GM19452 (cell line): ENCODE measurements at regions not wholly inside any gene's neighbourhood (a gene's known extent, or its start where the extent isn't known, plus 50 kb on each side); places are given as distances from the start of the nearest gene placed in this dataset.

Experiments used
- ATAC-seq: cut with Tn5 transposase; IDR thresholded peaks from one replicate; pipeline ENCODE4 v1.9.1; 2021; ENCODE audit not compliant: unreplicated experiment

DNA sequence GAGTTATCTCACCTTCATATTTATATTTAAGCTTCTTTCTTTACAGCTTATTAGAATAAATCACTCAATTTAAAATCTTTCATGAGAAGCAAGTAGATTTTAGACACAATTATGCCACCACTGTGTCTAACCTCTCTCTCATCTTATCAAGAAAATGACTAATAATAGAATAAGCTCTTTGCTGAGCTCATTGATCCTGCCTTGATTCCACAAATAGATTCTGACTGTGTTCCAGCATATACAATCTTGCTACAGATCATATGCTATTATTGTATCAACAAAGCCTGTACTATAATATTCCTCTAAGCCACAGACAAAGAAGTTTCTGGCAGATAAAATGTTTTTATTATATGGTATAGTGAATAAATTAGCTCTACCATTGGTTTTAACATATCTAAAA, 168.7 kb upstream of the GULP1 start:
- no peak for ATAC-seq

DNA sequence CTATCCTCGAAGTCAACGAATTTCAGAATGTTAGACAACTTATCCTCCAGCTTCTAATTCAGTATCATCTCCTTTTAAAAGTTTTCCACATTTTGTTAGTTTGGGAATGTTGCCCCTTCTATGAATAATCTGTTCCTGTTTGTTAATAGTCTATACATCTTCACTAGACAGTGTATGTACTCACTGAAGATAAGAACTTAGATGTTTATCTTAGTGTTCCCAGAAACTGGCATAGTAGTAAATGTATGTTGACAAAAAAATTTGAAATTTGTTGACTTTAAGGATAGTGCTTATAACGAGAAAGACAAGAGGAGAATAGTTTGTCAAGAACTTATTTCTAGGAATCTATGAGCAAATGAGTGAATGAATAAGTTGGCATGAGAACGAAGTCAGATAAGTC, 162.0 kb upstream of the GULP1 start:
- no peak for ATAC-seq

DNA sequence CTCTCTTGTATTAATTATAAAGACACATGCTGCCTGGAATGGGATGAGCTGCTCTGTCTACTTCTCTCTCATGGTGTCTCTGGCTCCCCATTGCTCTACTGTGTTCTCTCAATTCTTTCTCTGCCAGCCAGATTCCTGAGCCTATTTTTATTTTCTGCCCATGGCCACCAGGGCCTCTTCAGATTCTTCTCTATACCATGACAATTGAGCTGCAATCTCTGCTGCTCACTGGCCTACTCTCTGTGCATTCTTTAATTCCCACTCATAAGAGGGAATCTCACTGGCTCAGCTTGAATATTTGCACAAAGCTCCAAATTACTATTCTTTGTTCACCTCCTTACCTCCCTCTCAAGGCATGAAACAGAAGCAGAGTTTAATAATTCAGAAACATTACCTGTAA, 161.4 kb upstream of the GULP1 start:
- no peak for ATAC-seq

DNA sequence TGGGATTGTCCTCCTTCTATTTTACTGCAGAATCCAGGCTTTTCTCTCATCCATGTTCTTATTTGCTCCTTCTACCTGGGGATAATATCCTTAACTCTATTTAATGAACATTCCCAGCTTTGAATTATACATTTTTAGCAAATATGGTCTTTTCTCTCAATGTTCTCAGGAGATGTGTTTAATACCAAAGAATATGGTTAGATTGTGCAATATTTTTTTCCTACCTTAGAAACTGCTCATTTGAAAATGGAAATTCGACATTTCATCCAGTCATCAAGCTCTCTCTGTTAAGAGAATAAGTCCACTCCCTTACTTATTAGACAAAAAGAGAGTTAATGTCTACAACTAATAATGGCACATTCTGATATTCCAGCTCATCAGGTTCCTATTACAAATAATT, 160.4 kb upstream of the GULP1 start:
- no peak for ATAC-seq

- no peak for ATAC-seq
Observed at GRCh38 chr2:188132385-188132784, 159.3 kb upstream of the GULP1 start.

DNA sequence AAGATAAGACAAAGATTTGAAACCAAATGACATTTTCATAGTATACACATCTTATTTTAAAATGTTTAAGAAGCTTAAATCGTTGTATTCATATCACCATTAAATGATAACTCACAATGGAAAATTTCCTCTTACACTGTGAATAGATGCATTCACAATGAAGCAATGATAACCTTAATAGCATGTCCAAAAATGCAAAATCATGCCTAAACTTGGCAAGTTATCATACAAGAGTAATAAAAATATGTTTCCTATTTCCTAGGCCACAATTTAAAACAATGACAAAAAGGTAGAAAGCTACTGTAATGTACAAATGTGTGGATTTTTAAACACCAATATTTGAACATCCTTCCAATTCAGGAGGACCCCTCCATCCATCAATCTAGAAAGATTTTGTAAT, 157.4 kb upstream of the GULP1 start:
- ATAC-seq: no peak

- ATAC-seq: no peak
Observed at GRCh38 chr2:188138313-188138712, 153.4 kb upstream of the GULP1 start.

GRCh38 chr2:188142088-188142487, 149.6 kb upstream of the GULP1 start:
- no peak for ATAC-seq

DNA sequence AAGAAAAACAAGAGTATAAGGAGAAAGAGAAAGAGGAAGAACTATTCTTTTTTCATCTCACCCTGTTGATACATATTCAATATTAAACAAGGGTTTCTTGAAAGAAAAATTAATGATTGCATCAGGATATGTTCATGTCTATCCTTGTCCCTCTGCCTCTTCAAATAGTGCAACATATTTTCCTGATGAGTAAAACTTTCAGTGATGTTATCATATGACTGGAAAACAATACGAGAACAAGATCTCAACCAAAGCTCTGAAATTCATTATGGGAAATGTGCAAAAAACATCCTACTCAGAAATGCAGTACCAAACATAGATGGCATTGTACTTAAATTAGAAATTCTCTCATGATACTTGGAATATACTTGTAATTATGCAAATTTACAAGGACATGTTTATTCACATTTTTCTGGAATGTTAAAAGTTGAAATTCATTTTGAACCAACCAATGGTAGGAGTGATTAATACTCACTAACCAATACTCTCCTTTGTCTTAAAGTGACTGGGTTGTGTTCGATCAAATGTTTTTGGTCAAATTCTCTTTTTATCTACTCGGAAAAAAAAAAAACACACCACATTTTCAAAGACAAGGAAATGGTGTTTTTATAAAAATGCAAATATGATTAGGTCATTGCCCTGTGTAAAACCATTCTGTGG, 148.9 kb upstream of the GULP1 start:
- no peak for ATAC-seq

DNA sequence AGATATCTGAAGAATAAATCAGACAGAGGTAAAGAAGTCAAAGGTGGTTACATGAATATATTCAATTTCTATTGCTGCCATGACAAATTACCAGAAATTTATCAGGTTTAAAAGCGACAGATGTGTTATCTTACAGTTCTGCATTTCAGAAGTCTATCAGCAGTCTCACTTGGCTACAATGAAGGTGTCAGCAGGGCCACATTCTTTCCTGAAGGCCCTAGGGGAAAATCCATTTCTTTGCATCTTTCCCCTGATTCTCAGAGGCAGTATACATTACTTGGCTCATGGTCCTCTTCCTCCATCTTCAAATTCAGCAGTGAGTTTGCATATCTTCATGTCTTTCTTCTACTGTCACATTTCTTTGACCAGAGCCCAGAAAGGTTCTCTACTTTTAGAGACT, 145.8 kb upstream of the GULP1 start:
- ATAC-seq: no peak

DNA sequence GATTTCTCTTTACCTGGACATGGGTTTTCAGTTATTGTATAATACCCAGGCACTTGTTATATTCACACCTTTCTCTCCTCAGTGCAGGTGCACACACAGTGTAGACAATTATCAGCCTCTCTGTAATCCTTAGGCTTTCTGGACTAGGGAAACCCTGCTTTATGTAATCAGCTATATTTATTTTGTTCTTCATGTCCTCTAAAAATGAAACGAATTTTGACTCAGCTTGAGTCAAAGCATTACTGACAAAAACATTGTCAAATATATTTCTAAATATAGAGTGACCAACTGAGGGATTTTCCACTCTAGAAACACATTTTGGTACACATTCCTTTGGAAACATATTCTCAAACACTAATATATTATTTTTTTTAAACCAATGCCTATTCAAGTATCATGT, 144.8 kb upstream of the GULP1 start:
- ATAC-seq: no peak

- ATAC-seq: no peak
Observed at GRCh38 chr2:188151670-188152069, 140.0 kb upstream of the GULP1 start.

- ATAC-seq: no peak
Observed at GRCh38 chr2:188158337-188159100, 133.2 kb upstream of the GULP1 start.

GRCh38 chr2:188159484-188159883, 132.2 kb upstream of the GULP1 start:
- no peak for ATAC-seq

DNA sequence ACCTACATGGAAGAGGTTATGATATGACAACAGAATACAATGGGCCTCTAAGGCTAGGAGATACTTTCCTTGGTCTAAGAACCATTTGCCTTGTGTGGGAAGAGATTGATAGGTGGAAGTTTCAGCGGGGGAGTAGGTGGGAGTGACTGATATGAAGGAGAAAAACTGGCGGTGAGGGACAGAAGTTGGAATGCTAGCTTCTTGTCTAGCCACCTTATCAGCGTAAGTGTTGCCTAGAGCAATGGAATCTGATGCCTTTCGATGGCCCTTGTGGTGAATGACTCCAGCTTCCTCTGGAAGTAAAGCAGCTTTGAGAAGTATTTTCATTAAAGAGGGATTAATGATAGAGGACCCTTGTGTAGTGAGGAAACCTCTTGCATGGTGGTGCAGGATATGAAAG, 121.3 kb upstream of the GULP1 start:
- no peak for ATAC-seq

DNA sequence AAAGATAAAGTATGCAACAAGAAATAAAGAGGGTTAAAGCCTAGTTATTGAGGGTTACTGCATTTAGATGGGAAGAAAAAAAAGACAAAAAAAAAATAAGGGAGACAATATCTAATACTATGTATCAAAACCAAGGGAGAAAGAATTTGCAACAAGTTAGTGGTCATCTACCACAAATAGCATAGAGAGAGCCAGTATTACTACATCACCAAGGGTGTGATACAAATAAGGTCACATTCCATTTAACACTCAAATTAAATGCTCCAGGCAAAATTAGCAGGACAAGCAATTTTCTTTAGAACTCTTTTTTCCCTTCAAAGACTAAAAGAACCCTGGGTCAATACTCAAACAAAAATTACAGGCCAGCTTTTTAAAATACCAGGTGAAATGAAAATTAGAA, 115.1 kb upstream of the GULP1 start:
- no peak for ATAC-seq

DNA sequence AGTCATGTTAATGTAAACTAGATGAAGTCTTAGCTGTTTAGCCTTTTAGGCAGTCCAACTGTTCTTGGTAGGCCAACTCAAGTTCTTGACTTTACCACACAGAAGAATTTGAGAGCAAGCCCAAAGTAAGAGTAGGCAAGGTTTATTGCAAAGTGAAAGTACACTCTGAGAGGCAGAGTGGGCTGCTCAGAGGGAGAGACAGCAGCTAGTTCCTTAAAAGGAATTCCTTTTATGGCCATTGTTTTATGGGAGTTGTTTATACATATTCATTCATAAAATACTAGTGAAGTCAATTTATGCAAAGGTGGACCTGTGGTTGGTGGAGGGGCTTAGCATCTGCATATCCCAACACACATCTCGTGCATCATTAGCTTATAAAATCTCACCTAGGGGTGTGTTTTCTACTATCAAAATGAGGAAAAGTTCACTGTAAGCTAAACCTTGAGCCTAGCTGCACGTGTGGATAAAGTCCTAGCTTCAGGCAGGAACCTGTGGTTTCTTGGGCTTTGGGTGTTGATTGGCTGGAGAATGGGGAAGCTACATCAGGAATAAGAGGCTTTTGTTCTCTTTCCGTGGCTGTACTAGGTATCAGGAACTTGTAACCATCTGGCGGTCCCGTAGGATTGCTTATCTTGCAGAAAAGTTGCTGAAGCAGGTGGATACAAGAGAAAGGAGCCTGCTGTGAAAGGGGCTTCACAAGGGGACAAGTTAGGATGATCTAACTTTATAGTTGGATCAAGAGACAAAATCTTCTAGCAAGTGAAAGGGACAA, 110.4 kb upstream of the GULP1 start:
- ATAC-seq: no peak

DNA sequence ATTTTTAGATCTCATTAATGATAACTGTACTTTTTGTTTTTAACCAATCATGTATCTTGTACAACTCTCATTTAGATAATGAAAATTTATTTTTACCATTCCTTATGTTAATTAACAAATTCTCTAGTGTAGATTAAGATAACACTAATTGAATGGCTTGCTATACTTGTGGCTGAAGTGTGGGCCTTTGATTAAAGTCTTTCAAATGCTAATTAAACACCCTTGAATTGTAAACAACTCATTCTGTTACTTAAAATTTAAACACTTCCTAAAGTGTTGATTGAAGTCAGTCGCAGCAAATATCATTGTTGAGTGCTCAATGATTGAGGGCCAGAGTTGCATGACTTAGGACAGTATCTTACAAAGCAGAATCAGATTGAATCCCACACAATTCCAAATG, 109.8 kb upstream of the GULP1 start:
- no peak for ATAC-seq

DNA sequence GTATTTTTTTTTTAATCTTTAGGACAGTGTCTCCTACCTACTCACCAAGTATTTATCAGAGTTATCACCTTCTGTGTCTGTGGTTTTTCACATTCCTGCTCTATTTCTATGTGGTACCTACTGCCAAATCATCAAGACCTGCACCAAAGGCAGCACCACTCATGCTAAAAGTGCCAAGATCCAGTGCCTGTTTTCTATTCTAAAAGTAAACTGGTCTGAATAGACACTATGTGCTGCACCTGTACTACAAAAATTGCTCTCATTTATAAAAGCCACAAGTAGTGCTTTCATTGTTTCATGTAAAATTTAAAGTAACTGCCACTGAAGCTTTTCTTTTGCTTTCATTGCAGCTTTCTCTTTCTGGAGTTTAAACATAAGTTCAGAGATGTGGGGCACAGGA, 103.9 kb upstream of the GULP1 start:
- no peak for ATAC-seq

DNA sequence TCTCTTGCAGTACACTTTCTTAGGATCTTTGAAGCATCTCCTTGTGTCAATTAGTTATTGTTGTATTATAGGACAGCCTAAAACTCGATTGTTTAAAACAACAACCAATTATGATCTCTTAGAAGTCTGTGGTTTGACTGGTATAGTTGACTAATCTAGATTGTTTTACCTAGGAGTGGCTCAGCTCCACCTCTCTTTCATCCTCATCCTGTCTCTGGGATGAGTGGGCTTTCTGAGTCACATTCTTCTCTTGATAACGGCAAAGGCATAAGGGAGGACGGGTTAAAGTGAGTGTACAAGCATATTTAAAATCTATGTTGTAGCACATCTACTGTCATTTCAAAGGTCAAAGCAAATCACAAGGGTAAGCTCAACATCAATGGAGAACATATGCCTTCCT, 102.3 kb upstream of the GULP1 start:
- no peak for ATAC-seq

GRCh38 chr2:188193230-188193629, 98.4 kb upstream of the GULP1 start:
- ATAC-seq: no peak

GRCh38 chr2:188196343-188197008, 95.2 kb upstream of the GULP1 start:
- ATAC-seq: no peak
